NCI-H446 treated with DMSO at 0.1 percent for 48 hours (cell line): ENCODE measurements at regions not wholly inside any gene's neighbourhood (a gene's known extent, or its start where the extent isn't known, plus 50 kb on each side); places are given as distances from the start of the nearest gene placed in this dataset.

Source experiments
- DNase-seq: peaks from one replicate; lab custom pipeline; 2025; lab: John Stamatoyannopoulos, UW

- no peak for DNase-seq
These were observed 103.6 kb upstream of the TBL1XR1 start for GRCh38 chr3:177300842-177301241.

- DNase-seq: no peak
These were observed 109.0 kb upstream of the TBL1XR1 start for GRCh38 chr3:177306252-177306651.

GRCh38 chr3:177307391-177307790 lies 110.1 kb upstream of the TBL1XR1 start:
- no peak for DNase-seq

GRCh38 chr3:177307826-177308225 lies 110.5 kb upstream of the TBL1XR1 start:
- DNase-seq: no peak

GRCh38 chr3:177308286-177308685 lies 111.0 kb upstream of the TBL1XR1 start:
- no peak for DNase-seq

GRCh38 chr3:177308911-177309310 lies 111.6 kb upstream of the TBL1XR1 start:
- DNase-seq: no peak

GRCh38 chr3:177312491-177312890 lies 115.2 kb upstream of the TBL1XR1 start:
- DNase-seq: no peak

GRCh38 chr3:177314897-177315296 lies 117.6 kb upstream of the TBL1XR1 start:
- DNase-seq: no peak

- no peak for DNase-seq
These were observed 120.0 kb upstream of the TBL1XR1 start for GRCh38 chr3:177317247-177317646.

- no peak for DNase-seq
These were observed 121.3 kb upstream of the TBL1XR1 start for GRCh38 chr3:177318559-177318958.

GRCh38 chr3:177320765-177321247 lies 123.5 kb upstream of the TBL1XR1 start:
- no peak for DNase-seq

GRCh38 chr3:177321819-177322218 lies 124.5 kb upstream of the TBL1XR1 start:
- DNase-seq: no peak

- DNase-seq: no peak
These were observed 125.6 kb upstream of the TBL1XR1 start for GRCh38 chr3:177322881-177323280.

- DNase-seq: no peak
These were observed 132.6 kb upstream of the TBL1XR1 start for GRCh38 chr3:177329854-177330253.

GRCh38 chr3:177330779-177331178 lies 133.5 kb upstream of the TBL1XR1 start:
- DNase-seq: no peak

GRCh38 chr3:177331203-177331835 lies 134.0 kb upstream of the TBL1XR1 start:
- no peak for DNase-seq

- no peak for DNase-seq
These were observed 135.7 kb upstream of the TBL1XR1 start for GRCh38 chr3:177332955-177333354.

GRCh38 chr3:177333533-177334520 lies 136.5 kb upstream of the TBL1XR1 start:
- DNase-seq: no peak

GRCh38 chr3:177334803-177335202 lies 137.5 kb upstream of the TBL1XR1 start:
- DNase-seq: no peak

- DNase-seq: no peak
These were observed 138.4 kb upstream of the TBL1XR1 start for GRCh38 chr3:177335728-177336127.

- DNase-seq: no peak
These were observed 139.7 kb upstream of the TBL1XR1 start for GRCh38 chr3:177336873-177337450.

GRCh38 chr3:177337541-177338331 lies 140.5 kb upstream of the TBL1XR1 start:
- no peak for DNase-seq
